Cardiac septum (tissue), 1 donor: ENCODE measurements at regions not wholly inside any gene's neighbourhood (a gene's known extent, or its start where the extent isn't known, plus 50 kb on each side); places are given as distances from the start of the nearest gene placed in this dataset.
"Not testable (repeated sequence)": the region's sequence is repeated elsewhere in the genome, so short reads cannot be mapped to it uniquely, and the experiment has no call there.

Source experiments
- DNase-seq: peaks from one replicate; pipeline ENCODE4 v3.0.0-alpha.2; 2020; ENCODE audit warnings: low spot score
- intact Hi-C: fragments of 100-400 bp; cut with DNase I; formaldehyde crosslinking; loops from one replicate; pipeline ENCODE4 v1.14.0; 2022
- donor health status: DM: no; HTN: no; CAD: no.

DNA sequence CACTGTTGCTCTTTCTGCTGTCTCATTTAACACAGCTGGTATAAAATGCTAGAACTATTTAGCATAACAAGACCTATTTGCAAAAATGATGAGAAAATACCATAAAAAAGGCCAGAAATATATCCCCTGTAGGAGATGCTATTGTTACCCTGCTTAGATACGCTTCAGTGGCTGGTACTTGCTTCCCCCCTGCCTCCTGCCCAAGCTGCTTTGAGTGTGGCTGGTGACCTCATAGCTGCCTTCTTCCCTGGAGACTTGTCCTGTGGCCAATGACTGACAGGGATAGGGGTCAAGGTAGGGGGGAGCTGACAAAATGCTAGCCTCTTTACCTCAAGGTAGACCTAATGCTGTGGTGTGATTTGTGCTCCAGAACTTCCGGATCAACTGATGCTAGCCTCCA is 150.2 kb upstream of the ZEB2 start:
- DNase-seq, result no peak
- intact Hi-C loops, result no loop called here

DNA sequence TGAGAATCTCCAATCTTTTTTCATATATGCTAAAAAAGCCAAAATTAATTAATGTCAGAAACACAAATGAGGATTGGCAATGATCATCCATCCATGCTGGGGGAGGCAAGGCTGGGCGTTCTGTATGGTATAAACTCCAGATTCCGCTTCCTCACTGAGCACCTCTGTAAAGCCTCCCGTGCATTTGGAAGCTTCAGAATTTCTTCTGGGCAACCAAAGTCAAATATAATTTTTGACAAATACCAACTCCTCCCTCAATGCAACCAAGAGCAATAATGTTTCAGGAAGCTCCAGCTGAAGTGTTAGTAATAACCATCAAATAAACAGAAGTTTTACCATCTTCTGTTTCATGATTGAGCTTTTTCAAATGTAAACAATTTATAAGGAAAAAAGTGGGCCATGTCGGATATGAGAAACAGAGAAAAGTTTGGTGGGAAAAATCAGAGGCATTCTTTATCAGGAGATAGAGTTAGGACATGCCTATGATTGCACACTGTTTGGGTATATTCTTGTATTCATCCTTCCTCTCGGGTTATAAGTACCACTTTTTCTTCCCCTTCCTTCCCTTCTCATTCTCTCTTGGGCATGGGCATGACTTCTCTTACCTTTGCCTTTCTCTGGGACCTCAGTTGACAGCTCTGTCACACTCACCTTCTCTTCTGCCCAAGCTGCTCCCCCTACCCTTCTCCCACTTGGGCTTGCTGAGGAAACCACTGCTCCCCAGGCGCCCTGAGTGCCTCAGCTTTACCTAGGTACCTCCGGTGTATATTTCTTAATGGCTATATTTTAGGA is 149.5 kb upstream of the ZEB2 start:
- no peak for DNase-seq
- intact Hi-C loops, result no loop called here

DNA sequence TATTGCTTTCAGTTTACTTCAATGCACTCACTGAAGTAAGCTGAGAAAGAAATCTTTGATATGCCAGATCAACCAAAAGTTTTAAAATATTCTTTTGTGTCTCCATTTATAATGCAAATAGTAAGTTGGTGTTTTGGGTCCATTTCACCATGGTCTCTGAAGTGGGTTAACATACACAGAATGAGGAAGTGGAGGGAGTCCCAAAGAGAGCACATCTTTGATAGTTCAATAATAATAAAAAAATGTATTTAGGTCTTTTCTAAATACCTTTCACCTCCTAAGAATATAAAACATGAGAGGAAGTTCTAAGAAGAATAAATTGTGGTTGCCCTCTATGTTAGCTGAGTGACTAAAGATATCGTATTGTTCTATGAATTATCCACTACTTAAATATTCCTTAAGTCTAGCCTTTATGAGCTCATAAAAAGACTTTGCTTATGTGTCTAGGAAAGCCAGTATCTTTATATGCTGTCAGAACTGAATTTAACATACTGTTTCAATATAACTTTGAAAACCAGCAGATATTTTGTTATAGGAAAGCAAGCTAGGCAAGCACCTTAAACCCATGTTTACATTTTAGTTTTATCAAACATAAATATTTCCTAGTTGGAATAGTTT is 148.7 kb upstream of the ZEB2 start:
- no peak for DNase-seq
- intact Hi-C loops, result no loop called here

DNA sequence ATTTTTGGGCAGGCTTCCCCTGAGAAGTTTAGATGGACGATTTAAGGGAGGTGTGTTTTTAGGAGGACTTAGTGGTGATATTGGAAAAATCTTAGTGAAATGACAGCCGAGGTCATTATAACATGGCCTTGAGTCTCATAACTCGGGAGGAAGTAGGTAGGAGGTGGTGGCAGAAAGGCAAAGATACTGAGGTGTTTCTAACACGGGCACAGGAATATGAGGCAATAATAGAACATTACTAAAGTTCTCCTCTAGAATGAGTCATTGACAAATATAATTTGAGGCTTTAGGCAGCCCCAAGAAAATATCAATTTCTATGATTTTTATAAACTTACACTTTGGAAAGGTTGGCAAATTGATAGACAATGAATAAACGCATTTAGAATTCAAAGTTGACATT is 146.1 kb upstream of the ZEB2 start:
- intact Hi-C loops, result no loop called here
- DNase-seq, result no peak

DNA sequence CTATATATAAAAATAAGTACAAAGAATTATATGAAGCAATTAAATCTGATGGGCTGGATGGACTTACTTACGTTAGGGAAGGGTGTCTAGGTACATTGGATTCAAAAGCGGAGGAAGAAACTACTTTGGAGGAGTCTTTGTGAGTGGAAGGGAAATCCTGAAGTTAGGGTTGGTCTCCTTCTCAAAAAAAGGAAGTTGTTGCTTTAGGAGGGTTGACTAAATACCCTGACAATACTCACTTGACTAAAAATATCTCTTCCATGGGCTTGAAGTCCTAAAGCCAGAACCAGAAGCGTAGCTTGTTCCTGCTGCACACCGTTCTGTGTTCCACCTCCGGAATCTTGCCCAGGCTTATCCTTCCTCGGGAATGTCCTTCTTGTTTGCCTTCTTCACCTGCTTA is 143.3 kb upstream of the ZEB2 start:
- intact Hi-C loops, result no loop called here
- DNase-seq, result no peak

DNA sequence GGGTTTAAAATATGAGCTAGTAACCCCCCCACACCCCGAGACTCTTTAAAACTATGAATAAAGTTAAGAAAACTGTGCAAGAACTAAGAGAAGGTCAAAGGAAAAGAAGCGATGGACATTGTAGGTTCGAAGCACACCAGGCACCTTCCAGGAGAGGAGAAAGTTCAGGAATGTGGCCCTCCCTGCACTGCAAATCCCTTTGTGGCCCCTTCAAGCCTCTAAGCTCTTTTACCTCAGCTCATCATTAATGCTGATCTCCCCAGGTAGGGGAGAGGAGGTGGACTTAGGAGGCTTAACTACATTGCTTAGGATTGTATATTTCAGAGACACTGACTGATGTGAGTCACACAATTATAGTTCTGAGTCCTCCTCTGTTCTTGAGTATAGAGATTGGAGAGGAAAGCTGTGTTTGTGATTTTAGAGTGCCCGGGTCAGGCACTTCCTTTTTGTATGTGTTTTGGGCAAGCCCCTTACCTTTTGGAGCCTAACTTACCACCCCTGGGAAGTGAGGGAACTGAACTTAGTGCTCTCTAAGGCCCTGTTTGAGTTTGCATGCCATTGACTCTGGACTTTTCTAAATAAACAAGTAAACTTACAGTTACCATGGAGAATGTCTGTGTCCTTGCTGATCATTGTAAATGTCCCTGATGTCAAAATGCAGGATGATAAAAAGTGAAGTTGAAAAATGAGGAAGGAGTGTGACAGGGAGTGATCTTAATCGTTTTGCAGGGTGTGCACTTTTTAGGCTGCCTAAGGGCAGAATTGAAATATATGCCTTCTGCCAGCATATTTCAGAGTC is 140.8 kb upstream of the ZEB2 start:
- DNase-seq, result no peak
- intact Hi-C loops, result no loop called here

DNA sequence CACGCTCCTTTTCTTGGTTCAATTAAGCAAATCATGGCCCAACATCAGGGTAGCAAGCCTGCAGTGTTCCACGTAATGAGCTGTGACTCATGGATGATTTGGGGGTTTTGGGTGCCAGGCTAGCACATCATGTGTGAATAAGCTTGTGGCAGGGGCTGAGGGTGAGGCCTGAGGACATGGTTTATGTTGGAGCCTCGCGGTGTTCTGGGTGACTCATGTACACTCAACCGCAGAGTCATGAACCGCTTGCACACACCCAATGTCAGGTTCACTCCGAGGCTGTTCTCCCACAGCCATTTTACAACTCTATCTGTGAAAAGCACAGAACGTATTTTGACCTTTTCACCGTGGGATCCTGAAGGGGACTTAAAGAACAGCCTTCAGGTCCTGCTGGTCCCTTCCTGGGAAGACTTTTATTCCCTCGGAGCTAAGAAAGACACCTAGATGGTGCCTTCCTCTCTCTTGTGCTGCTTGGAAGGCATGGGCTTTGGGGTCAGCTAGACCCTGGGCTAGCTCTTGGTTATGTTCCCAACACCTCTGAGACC is 139.9 kb upstream of the ZEB2 start:
- no peak for DNase-seq
- intact Hi-C loops, result no loop called here

DNA sequence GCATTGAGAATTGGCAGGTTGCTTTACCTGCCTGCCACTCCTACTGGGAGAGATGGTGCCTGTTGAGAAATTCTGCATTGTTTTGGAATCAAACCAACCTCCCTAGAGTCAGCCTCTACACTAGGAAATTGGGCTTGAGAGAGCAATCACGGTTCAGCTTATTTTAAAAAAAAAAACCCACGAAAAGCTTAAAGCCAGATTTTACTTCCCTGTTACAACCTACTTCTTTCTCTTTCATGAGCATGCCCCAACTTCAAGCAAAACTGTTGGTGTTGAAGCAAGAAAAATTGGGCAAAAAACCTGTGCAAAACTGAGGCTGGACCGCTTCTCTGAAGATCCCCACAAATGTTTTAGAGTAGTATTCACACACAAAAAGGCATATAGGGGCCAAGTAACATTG is 134.6 kb upstream of the ZEB2 start:
- DNase-seq, result no peak

DNA sequence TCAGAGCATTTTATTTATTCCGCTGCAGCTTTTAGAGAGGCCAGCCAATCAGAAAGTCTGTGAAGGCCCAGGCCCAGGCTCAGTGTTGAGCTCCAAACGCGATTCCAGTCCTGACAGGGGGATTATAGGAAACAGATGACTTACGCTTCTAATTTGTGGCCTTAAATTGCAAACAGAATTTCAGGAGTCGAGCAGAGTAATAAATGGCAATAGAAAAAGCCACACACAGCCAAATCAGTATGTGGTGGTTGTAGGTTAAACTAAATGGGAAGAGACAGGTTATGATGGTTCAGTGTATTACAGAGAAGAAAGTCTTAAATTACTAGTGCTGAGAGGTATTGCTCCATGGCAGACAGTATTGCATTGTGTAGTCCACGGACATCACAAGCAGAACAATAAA is 131.0 kb upstream of the ZEB2 start:
- intact Hi-C loops, result no loop called here
- DNase-seq, result no peak

More for the DNA sequence above, 134.6 kb upstream of the ZEB2 start:
- intact Hi-C loops, result no loop called here

DNA sequence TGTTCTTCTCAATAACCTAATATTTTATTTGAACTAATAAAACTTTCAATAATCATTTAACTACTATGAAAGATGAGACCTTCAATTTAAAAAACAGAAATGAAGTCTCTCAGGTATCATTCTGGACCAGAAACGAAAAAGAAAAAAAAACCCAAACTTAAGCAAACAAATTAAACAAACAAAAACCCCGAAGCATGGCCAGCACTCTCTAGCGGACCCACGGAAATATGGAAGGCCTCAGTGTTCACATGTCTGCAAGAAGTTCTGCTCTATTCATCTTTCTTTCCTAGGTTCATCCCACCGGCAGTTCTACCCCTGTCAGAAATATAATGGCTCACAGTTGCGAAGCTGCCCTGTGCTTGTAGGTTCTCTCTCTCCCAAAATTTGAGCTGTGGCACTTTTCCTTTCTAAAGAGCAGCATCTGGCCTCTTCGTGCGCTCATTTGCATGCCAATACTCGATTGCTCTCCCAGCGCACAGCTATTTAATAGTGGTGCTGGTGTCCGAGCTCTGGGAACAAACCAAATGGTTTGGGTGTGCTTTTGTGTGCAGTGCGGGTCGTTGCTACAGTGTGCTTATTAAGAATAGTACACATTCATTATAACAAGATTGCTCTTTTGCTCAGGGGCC is 129.0 kb upstream of the ZEB2 start:
- intact Hi-C loops, result no loop called here

DNA sequence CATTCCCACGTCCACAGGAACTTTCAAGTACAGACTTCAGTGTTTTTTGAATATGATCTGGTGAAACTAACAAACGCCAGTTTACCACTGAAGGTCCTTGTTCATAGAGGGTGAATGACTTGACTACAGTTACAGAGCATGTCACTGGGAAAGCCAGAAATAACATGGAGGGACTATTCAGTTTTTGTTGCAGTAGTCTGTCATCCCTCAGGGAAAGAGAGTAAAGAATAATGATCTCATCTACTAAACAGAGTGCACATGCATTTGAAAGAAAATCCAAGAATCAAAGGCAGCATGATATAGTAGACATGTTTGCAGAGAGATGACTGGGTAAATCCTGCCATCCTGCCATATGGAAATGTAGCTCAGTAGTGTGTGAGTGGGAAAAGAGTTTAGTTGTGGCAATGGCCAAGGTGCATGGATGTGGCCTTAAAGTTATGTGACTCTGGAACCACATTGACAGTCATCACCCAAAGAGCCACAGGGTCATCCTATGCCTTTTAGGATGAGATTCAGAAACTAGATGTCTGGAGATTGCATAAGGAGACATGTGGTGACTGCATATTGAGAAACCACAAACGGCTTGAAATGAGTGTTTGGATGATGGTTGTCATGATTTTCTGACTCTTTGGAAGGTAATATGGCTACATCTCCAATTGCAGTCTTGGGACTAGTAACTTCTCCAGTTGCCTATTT is 125.3 kb upstream of the ZEB2 start:
- intact Hi-C loops, result no loop called here
- DNase-seq, result no peak

More for the DNA sequence above, 129.0 kb upstream of the ZEB2 start:
- DNase-seq, result no peak

DNA sequence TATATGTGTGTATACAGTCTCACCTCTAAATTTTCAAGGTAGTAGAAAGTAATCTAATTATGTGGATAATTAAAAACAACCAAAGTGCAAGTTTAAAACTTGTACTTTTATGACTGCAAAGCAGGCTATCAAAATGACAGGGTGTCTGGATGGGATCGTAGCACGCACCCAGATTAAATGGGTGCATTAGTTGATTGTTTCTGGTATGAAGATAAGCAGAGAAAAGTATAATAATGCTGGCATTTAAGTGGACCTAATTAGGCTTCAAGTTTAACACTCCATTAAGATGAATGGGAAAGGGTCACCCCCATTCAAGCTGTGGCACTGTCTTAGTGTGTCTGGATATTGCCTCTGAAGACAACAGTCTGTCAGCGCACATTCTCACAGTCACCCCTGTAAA is 124.6 kb upstream of the ZEB2 start:
- DNase-seq, result no peak
- intact Hi-C loops, result no loop called here

DNA sequence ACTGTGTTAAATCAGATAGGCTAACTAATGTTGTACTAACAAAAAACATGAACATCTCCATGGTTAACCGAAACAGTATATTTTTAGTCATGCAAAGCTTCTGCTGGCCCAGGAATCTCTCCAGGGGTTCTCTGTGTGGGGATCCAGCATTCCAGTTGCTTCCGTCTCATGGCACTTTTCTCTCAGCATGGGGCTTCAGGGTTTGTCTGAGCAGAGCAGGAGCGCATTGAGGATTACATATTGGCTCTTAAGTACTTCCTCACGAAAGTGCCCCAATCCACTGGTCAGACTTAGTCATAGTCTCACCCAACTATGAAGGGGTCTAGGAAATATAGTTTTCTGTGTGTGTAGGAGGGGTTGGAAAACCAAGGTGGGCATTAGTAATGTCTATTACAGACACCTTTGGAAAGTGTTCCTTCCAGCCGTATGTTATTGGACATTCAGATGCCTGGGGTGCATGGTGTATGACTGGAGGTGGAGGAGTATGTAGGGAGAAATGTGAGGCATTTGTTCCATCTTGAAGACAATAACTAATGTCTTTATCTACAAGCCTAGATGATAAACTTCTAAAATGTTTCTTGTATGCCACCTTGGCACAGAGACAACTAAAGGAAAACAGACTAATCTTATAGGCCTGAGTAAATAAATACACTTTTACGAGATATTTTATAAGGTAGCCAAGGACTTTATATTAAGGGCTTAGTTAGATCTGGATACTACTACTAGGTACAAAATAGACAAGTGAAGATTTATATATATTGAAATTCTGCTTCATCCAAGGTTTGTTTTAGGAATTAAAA is 123.8 kb upstream of the ZEB2 start:
- intact Hi-C loops, result no loop called here
- DNase-seq, result no peak

DNA sequence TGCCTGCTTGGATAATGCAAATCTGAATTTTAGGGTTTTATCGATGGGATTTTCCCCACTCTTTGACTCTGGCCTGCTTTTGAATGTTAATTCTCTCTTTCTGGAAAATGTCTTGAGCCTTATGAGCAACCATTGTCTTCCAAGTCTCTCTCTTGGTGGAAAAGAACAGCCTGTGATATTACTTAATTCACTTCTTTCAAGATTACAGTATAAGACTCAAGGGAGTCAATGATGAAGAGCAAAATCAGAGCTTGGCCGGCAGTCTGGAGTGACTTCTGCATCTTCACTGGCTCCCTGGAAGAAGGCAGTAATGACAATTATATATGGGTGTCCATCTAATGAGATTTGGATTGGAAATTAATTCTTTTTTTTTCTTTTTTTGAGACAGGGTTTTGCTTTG is 122.9 kb upstream of the ZEB2 start:
- DNase-seq, result no peak
- intact Hi-C loops, result no loop called here

DNA sequence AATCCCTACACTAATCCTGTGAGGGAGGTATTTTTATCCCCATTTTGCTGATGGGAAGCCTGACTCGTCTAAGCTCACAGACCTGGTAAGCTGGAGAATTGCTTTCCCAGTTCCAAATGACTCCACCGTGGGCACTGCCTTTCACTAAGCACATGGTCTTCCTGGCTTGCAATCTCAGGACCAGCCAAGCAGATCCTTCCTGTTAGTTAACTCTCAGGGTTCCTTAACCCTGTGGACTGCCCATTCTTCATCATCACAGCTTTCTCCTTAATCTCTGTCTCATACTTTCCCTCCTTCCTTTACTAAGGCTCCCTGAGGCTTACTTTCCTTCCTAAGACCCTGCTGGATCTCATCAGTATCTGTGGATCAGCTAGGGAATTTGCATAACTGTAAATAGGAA is 122.2 kb upstream of the ZEB2 start:
- intact Hi-C loops, result no loop called here
- DNase-seq, result no peak

DNA sequence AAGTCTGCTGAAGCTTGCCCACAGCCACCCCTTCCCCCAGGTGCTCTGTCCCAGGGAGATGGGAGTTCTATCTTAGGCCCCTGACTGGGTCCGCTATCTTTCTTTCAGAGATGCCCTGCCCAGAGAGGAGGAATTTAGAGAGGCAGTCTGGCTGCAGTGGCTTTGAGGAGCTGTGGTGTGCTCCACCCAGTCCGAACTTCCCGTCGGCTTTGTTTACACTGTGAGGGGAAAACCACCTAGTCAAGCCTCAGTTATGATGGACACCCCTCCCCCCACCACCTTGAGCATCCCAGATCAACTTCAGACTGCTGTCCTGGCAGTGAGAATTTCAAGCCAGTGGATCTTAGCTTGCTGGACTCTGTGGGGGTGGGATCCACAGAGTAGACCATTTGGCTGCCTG is 118.3 kb upstream of the ZEB2 start:
- intact Hi-C loops, DNase-seq: not testable (repeated sequence)

DNA sequence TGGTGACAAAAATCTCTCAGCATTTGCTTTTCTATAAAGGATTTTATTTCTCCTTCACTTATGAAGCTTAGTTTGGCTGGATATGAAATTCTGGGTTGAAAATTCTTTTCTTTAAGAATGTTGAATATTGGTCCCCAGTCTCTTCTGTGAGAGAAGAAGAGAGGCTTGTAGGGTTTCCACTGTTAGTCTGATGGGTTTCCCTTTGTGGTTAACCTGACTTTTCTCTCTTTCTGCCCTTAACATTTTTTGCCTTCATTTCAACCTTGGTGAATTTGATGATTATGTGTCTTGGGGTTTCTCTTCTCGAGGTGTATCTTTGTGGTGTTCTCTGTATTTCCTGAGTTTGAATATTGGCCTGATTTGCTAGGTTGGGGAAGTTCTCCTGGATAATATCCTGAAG is 116.9 kb upstream of the ZEB2 start:
- intact Hi-C loops, DNase-seq: not testable (repeated sequence)

DNA sequence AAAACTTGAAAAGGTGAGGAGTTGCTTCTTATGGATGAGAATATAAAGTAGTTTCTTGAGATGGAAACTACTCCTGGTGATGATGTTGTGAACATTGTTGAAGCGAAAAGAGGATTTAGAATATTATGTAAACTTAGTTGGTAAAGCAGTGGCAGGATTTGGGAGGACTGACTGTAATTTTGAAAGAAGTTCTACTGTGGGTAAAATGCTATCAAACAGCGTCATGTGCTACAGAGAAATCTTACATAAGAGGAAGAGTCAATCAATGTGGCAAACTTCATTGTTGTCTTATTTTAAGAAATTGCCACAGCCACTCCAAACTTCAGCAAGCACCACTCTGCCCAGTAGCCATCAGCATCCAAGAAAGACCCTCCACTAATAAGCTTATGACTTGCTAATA is 112.9 kb upstream of the ZEB2 start:
- DNase-seq, result no peak
- intact Hi-C loops, result no loop called here

DNA sequence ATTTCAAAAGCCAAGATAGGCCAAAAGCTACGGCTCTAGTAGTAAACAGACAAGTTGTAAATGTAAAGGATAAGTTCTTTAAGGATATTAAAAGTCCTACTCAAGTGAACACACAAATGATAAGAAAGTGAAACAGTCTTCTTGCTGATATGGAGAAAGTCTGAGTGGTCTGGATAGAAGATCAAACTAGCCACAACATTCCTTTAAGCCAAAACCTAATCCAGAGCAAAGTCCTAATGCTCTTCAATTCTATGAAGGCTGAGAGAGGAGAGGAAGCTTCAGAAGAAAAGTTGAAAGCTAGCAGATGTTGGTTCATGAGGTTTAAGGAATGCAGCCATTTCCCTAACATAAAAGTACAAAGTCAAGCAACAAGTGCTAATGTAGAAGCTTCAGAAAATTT is 111.7 kb upstream of the ZEB2 start:
- intact Hi-C loops, result no loop called here
- no peak for DNase-seq
